Panc1 (cell line): ENCODE measurements at regions not wholly inside any gene's neighbourhood (a gene's known extent, or its start where the extent isn't known, plus 50 kb on each side); places are given as distances from the start of the nearest gene placed in this dataset.

Source experiments
- ATAC-seq: fragments of 200-7000 bp; cut with Tn5 transposase; 2 replicates; pipeline ENCODE4 v1.9.1; 2020; ENCODE audit warnings: mild to moderate bottlenecking, moderate library complexity
- BruUV-seq: library from RNA; stranded (reverse); fragments of 400-500 nt; replicated peaks from 2 replicates; lab custom pipeline; 2021; lab: Mats Ljungman, UMichigan
- CTCF ChIA-PET: fragments of 300-600 bp; sonication (Branson Sonifier 250); formaldehyde crosslinking; loops from one replicate; lab custom pipeline; 2022; ENCODE audit warnings: antibody characterized with exemption; lab: Charles Lee
- POLR2A ChIA-PET: fragments of 300-600 bp; sonication (Branson Sonifier 250); formaldehyde crosslinking; loops from one replicate; lab custom pipeline; 2022; ENCODE audit warnings: antibody characterized with exemption; lab: Charles Lee
- DNase-seq: peaks from one replicate; pipeline ENCODE4 v3.0.0-alpha.2; 2010; ENCODE audit warnings: low read depth, low spot score
- H3K27ac ChIP-seq: 2 replicates; pipeline ENCODE4 v1.5.1; 2011; ENCODE audit warnings: mild to moderate bottlenecking, low read length, inconsistent platforms
- H3K27me3 ChIP-seq: fragments of 200-500 bp; sonication (Bioruptor generic); 2 replicates; pipeline ENCODE4 v1.6.0; 2014; ENCODE audit warnings: low read length, inconsistent platforms; ENCODE audit not compliant: control insufficient read depth, insufficient read depth
- H3K36me3 ChIP-seq: fragments of 200-500 bp; sonication (Bioruptor generic); 2 replicates; pipeline ENCODE4 v1.5.1; 2014; ENCODE audit warnings: inconsistent platforms, mild to moderate bottlenecking, low read length, moderate library complexity; ENCODE audit not compliant: control insufficient read depth, insufficient read depth
- H3K4me1 ChIP-seq: 2 replicates; pipeline ENCODE4 v1.5.1; 2011; ENCODE audit warnings: inconsistent platforms, mild to moderate bottlenecking, low read length, moderate library complexity; ENCODE audit not compliant: control insufficient read depth, insufficient read depth
- H3K4me3 ChIP-seq, 2 experiments: 2 replicates each; pipeline ENCODE4 v1.5.1; 2011 to 2012; ENCODE audit warnings: low read depth in 2 of 2, low read length in 2 of 2, mild to moderate bottlenecking in 2 of 2, inconsistent platforms in 1 of 2, moderate library complexity in 1 of 2
- H3K9me3 ChIP-seq: fragments of 200-500 bp; sonication (Bioruptor generic); 2 replicates; pipeline ENCODE4 v1.5.1; 2014; ENCODE audit warnings: low read depth, mild to moderate bottlenecking, inconsistent platforms, low read length, moderate library complexity; ENCODE audit not compliant: control insufficient read depth, insufficient read depth
- POLR2AphosphoS5 ChIP-seq: IDR thresholded peaks from 2 replicates; pipeline ENCODE4 v1.6.1; 2012; ENCODE audit warnings: mild to moderate bottlenecking, low read depth, low read length, moderate library complexity
- SIN3A ChIP-seq: IDR thresholded peaks from 2 replicates; pipeline ENCODE4 v1.6.1; 2012; ENCODE audit warnings: low read depth, mild to moderate bottlenecking, low read length, moderate library complexity, borderline replicate concordance; ENCODE audit not compliant: insufficient read depth
- TCF7L2 ChIP-seq: IDR thresholded peaks from 2 replicates; pipeline ENCODE4 v1.6.1; 2011; ENCODE audit warnings: mild to moderate bottlenecking, low read depth, low read length, inconsistent platforms
- in situ Hi-C: cut with HindIII; loops from 2 replicates; pipeline ENCODE4 v1.10.0; 2016; ENCODE audit warnings: low sequenced_read_pairs, low pct_unique_long_range_greater_than_20kb
- intact Hi-C: fragments of 100-400 bp; cut with micrococcal nuclease; formaldehyde crosslinking; loops from one replicate; pipeline ENCODE4 v1.10.0; 2022; ENCODE audit not compliant: unreplicated experiment
- TF ChIP-seq, protein P1 (sequence below): fragments of 450-650 bp; IDR thresholded peaks from 2 replicates; pipeline ENCODE4 v1.5.1; 2017; ENCODE audit warnings: mild to moderate bottlenecking
- TF ChIP-seq, protein P2 (sequence below), 2 experiments: IDR thresholded peaks; 2 replicates each; pipeline ENCODE4 v1.6.1; 2011 to 2012; ENCODE audit warnings: low read depth in 2 of 2, control low read depth in 1 of 2, low read length in 1 of 2, mild to moderate bottlenecking in 1 of 2, moderate library complexity in 1 of 2; ENCODE audit not compliant: insufficient read depth in 1 of 2

DNA sequence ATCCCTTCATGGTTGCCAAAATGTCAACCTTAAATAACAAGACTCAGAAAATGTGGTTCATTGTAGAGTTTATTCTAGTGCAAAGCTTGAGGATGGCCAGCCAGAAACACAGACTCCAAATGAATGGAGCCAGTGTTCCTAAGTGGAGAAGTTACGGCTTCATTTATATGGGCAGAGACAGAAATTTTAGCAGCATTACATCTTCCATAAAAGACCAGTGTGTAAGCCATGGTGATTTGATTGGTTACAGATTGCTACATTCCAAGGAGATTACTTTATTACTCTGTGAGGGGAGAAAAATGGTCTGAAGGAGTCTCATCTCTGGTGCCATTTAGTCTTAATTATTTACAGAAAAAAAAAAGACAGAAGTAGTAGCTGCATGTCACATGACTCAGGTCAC is 97.8 kb downstream of the OTOR start:
- ATAC-seq (no peak), DNase-seq (no peak)
- Histone ChIP-seq H3K9me3 (no peaks in the 10 kb centered on the region), H3K4me3 (no peak overlapping the region), H3K27me3 (no peaks in the 10 kb centered on the region), H3K4me1 (no peaks in the 10 kb centered on the region), H3K27ac (no peak overlapping the region), H3K36me3 (no peaks in the 10 kb centered on the region)
- intact Hi-C loops (no loop called here), in situ Hi-C loops (no loop called here)
- ChIA-PET POLR2A (no interaction called here), CTCF (no interaction called here)
- no TSS peak for BruUV-seq
- TF ChIP-seq POLR2AphosphoS5: no peak
- no peak for TF ChIP-seq TCF7L2
- TF ChIP-seq SIN3A: no peak
- TF ChIP-seq, protein P1, sequence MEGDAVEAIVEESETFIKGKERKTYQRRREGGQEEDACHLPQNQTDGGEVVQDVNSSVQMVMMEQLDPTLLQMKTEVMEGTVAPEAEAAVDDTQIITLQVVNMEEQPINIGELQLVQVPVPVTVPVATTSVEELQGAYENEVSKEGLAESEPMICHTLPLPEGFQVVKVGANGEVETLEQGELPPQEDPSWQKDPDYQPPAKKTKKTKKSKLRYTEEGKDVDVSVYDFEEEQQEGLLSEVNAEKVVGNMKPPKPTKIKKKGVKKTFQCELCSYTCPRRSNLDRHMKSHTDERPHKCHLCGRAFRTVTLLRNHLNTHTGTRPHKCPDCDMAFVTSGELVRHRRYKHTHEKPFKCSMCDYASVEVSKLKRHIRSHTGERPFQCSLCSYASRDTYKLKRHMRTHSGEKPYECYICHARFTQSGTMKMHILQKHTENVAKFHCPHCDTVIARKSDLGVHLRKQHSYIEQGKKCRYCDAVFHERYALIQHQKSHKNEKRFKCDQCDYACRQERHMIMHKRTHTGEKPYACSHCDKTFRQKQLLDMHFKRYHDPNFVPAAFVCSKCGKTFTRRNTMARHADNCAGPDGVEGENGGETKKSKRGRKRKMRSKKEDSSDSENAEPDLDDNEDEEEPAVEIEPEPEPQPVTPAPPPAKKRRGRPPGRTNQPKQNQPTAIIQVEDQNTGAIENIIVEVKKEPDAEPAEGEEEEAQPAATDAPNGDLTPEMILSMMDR: no peak
- TF ChIP-seq, protein P2, sequence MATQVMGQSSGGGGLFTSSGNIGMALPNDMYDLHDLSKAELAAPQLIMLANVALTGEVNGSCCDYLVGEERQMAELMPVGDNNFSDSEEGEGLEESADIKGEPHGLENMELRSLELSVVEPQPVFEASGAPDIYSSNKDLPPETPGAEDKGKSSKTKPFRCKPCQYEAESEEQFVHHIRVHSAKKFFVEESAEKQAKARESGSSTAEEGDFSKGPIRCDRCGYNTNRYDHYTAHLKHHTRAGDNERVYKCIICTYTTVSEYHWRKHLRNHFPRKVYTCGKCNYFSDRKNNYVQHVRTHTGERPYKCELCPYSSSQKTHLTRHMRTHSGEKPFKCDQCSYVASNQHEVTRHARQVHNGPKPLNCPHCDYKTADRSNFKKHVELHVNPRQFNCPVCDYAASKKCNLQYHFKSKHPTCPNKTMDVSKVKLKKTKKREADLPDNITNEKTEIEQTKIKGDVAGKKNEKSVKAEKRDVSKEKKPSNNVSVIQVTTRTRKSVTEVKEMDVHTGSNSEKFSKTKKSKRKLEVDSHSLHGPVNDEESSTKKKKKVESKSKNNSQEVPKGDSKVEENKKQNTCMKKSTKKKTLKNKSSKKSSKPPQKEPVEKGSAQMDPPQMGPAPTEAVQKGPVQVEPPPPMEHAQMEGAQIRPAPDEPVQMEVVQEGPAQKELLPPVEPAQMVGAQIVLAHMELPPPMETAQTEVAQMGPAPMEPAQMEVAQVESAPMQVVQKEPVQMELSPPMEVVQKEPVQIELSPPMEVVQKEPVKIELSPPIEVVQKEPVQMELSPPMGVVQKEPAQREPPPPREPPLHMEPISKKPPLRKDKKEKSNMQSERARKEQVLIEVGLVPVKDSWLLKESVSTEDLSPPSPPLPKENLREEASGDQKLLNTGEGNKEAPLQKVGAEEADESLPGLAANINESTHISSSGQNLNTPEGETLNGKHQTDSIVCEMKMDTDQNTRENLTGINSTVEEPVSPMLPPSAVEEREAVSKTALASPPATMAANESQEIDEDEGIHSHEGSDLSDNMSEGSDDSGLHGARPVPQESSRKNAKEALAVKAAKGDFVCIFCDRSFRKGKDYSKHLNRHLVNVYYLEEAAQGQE (IDR thresholded peaks at IDR 0.05; ENCODE audit: insufficient read depth in 1 of 2, low read depth in 2 of 2, low read length in 1 of 2): no peak

DNA sequence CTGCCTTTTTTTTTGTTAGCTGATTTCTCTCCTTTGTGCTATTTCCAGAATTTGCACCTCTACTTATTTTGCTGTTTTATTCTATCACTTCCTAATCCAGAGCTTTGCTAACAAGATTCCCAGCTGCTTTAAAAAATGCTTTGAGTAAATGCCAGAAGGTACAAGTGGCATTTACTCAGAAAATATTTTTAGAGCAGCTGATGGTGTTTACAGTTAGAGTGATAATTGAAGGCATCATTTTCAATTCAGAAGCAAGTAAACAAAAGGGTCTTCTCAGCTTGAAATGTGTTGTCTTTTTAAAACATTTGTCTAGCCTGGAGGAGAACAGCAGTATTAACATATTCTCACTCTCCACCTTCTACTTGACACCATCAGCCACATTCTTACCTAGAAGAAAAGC is 99.9 kb downstream of the OTOR start:
- DNase-seq: no peak
- H3K4me3 ChIP-seq: no peak overlapping the region
- no peaks in the 10 kb centered on the region for H3K4me1 ChIP-seq
- no peaks in the 10 kb centered on the region for H3K9me3 ChIP-seq
- ATAC-seq: no peak
- BruUV-seq: no TSS peak
- H3K27me3 ChIP-seq: no peaks in the 10 kb centered on the region
- no peak for TF ChIP-seq SIN3A
- TF ChIP-seq, protein P2 (IDR thresholded peaks at IDR 0.05; ENCODE audit: insufficient read depth in 1 of 2, low read depth in 2 of 2, low read length in 1 of 2): no peak
- TF ChIP-seq POLR2AphosphoS5: no peak
- TF ChIP-seq, protein P1: no peak
- no peak for TF ChIP-seq TCF7L2
- CTCF ChIA-PET: no interaction called here
- intact Hi-C loops: no loop called here
- no peaks in the 10 kb centered on the region for H3K36me3 ChIP-seq
- H3K27ac ChIP-seq: no peak overlapping the region
- in situ Hi-C loops: no loop called here
- POLR2A ChIA-PET: no interaction called here
